T47D (cell line): ENCODE measurements at regions not wholly inside any gene's neighbourhood (a gene's known extent, or its start where the extent isn't known, plus 50 kb on each side); places are given as distances from the start of the nearest gene placed in this dataset.
A peak's percentile ranks its signal among the peaks of the same experiment; 100 is the strongest.

Experiments used
- DNase-seq, 2 experiments: peaks; one replicate each; pipeline versions ENCODE4 v3.0.0 to v3.0.0-alpha.2; 2011 to 2012; ENCODE audit warnings: low read depth in 1 of 2, low spot score in 1 of 2
- JUND ChIP-seq: IDR thresholded peaks from 2 replicates; pipeline ENCODE4 v1.6.1; 2012; ENCODE audit warnings: low read depth
- in situ Hi-C: cut with HindIII; loops from 2 replicates; pipeline ENCODE4 v1.10.0; 2016; ENCODE audit warnings: low sequenced_read_pairs, low pct_unique_long_range_greater_than_20kb

GRCh38 chr12:84644908-84645307 lies 267.7 kb downstream of the SLC6A15 start:
- DNase-seq = no peak
- in situ Hi-C loops = no loop called here
- TF ChIP-seq JUND = no peak

GRCh38 chr12:84643993-84644392 lies 268.6 kb downstream of the SLC6A15 start:
- in situ Hi-C loops = no loop called here
- no peak for TF ChIP-seq JUND
- DNase-seq = no peak

GRCh38 chr12:84641940-84642545 lies 270.6 kb downstream of the SLC6A15 start:
- DNase-seq = no peak
- no peak for TF ChIP-seq JUND
- in situ Hi-C loops = no loop called here

- DNase-seq = no peak
- TF ChIP-seq JUND = no peak
- in situ Hi-C loops = no loop called here
Observed at GRCh38 chr12:84638811-84639368, 273.7 kb downstream of the SLC6A15 start.

- TF ChIP-seq JUND = no peak
- in situ Hi-C loops = no loop called here
- no peak for DNase-seq
Observed at GRCh38 chr12:84637926-84638325, 274.7 kb downstream of the SLC6A15 start.

- in situ Hi-C loops = no loop called here
- DNase-seq = no peak
Observed at GRCh38 chr12:84636801-84637290, 275.8 kb downstream of the SLC6A15 start.

GRCh38 chr12:84634526-84634925 lies 278.1 kb downstream of the SLC6A15 start:
- TF ChIP-seq JUND = no peak
- in situ Hi-C loops = no loop called here
- DNase-seq = no peak

More at GRCh38 chr12:84636801-84637290, 275.8 kb downstream of the SLC6A15 start:
- TF ChIP-seq JUND = no peak

- in situ Hi-C loops = no loop called here
- TF ChIP-seq JUND = no peak
- no peak for DNase-seq
Observed at GRCh38 chr12:84632556-84632955, 280.0 kb downstream of the SLC6A15 start.

GRCh38 chr12:84631020-84631419 lies 281.6 kb downstream of the SLC6A15 start:
- no peak for TF ChIP-seq JUND
- in situ Hi-C loops = no loop called here
- DNase-seq = peak in 1 of 2 experiments; percentile 19

- DNase-seq = no peak
- TF ChIP-seq JUND = no peak
- in situ Hi-C loops = no loop called here
Observed at GRCh38 chr12:84627593-84627992, 285.0 kb downstream of the SLC6A15 start.

- no peak for DNase-seq
- TF ChIP-seq JUND = no peak
- in situ Hi-C loops = no loop called here
Observed at GRCh38 chr12:84624601-84625000, 288.0 kb downstream of the SLC6A15 start.

- DNase-seq = no peak
- in situ Hi-C loops = no loop called here
- TF ChIP-seq JUND = no peak
Observed at GRCh38 chr12:84619053-84619571, 293.5 kb downstream of the SLC6A15 start.

GRCh38 chr12:84607170-84607819 lies 305.3 kb downstream of the SLC6A15 start:
- DNase-seq = no peak
- TF ChIP-seq JUND = no peak
- in situ Hi-C loops = no loop called here

- in situ Hi-C loops = no loop called here
- TF ChIP-seq JUND = no peak
- no peak for DNase-seq
Observed at GRCh38 chr12:84605983-84606382, 306.6 kb downstream of the SLC6A15 start.
